ENCODE measurements at regions not wholly inside any gene's neighbourhood (a gene's known extent, or its start where the extent isn't known, plus 50 kb on each side); places are given as distances from the start of the nearest gene placed in this dataset.
A peak's percentile ranks its signal among the peaks of the same experiment; 100 is the strongest.
"Not testable (repeated sequence)": the region's sequence is repeated elsewhere in the genome, so short reads cannot be mapped to it uniquely, and the experiment has no call there.

DNA sequence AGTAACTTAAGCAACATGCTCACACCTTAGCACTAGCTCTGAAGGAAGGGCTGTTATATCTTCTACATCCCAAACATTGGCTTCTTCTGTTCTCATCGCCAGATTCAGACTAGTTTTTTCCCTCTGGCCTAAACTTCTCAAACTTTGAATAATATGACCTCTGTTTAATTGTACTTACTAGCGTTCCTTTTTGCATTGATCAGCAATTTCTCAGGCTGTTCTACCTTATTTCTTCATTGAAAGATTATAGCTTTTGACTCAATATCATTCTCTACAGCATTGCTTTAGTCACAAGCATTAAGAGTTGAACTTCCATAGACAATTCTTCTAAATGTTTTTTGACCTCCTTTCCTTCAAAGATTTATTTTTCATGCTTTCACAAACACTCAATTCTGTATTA is 659.2 kb downstream of the PCDH7 start:
- DNase-seq, result no peak

GRCh38 chr4:31383767-31384166 is 663.6 kb downstream of the PCDH7 start:
- no peak for DNase-seq

DNA sequence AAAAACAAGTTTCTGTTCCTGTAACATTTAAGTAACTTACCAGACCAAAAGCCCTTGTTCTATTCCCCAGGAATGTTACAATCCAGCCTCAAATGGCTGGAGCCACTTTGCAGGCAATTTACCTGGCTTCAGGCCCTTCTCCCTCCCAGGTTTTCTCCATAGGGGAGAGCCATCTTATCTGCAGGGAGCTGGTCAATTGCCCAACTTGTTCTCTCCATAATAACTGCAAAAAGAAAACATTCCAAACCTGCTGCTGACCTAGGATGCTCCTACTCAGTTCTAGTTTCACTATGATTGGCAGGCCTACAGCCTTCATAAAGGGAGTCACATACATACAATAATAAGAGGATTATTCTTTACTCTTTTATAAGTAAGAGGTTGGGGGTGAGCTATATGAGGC is 670.7 kb downstream of the PCDH7 start:
- no peak for DNase-seq

GRCh38 chr4:31391976-31392375 is 671.8 kb downstream of the PCDH7 start:
- no peak for DNase-seq

DNA sequence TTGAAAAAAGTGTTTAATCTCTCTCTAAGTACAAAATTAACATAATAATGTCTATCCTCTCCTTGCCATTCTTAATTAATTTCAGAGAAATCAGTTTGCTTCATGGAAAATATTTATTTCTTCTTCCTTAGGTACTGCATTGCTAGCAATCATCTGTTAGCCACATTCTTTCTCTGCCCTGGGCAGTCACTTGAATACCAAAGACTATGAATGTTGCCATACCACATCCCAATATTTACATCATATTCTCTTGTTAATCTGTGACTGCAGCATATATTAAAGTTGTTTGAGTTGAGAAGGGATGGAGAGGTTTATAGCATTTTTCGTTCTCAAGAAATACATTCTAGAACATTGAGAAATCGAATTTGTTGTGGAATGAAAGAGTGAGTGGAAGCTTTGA is 672.8 kb downstream of the PCDH7 start:
- no peak for DNase-seq

- no peak for DNase-seq
Measured at GRCh38 chr4:31408121-31408520, 688.0 kb downstream of the PCDH7 start.

GRCh38 chr4:31411565-31411964 is 691.4 kb downstream of the PCDH7 start:
- no peak for DNase-seq

GRCh38 chr4:31415629-31416028 is 695.5 kb downstream of the PCDH7 start:
- no peak for DNase-seq

DNA sequence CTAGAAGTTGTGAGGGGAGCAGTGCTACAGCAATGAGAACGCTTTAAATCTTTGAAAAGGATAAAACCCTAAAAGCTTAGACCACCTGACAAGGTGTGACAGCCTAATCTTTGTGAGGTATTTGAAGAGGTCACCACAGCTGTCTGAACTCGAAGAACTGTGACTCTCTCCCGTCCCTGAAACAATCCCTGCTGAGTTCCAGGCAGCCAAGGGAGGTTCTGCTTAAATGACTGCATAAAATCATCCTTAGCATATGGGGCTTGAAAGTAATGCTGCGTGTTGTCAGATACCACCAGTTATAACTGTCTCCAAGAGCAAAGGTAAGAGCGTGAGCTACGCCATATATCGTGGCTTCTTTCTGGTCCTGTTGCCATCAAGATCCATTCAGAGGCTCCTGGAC is 696.3 kb downstream of the PCDH7 start:
- no peak for DNase-seq

GRCh38 chr4:31417040-31417439 is 696.9 kb downstream of the PCDH7 start:
- peak; percentile 11 for DNase-seq

- no peak for DNase-seq
Measured at GRCh38 chr4:31422006-31422405, 701.8 kb downstream of the PCDH7 start.

- DNase-seq, result no peak
Measured at GRCh38 chr4:31427691-31428090, 707.5 kb downstream of the PCDH7 start.

GRCh38 chr4:31442236-31442635 is 722.1 kb downstream of the PCDH7 start:
- DNase-seq, result no peak

DNA sequence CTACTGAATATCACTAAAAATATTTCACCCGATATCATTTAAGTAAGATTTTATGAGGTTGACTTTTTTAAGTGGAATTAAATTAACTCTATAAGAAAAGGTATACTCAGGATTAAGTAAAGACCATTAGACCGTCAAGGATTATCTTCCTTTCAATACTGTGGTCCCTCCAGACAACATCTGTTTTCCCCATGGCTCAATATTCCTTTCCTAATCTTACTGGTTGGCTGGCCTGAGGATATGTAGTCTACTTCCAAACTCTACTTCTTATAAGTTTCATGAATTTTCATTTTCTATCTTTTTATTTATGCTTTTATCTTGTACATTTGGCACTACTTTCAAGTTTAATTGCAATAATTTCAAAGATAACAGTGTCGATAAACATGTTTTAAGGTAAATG is 725.4 kb downstream of the PCDH7 start:
- no peak for DNase-seq

GRCh38 chr4:31455612-31456011 is 735.4 kb downstream of the PCDH7 start:
- DNase-seq, result no peak

DNA sequence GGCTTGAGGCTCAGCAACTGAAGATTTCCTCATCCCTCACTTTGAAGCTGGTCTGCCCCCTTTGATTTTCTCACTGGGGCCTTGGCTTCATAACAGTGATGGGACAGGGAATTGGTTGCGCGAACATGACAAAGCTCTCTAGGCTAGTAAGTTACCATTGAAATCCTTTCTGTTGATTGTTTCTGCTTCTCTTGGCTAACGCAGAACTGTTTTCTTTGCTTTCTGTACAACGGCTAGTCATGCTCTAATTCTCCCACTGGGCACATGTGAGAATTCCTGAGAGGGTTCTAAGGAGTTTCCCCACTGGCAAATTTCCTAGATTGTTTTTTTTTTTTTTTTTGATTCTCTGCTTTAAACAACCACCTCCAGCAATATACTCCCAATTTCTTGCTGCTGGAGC is 738.6 kb downstream of the PCDH7 start:
- DNase-seq, result no peak

DNA sequence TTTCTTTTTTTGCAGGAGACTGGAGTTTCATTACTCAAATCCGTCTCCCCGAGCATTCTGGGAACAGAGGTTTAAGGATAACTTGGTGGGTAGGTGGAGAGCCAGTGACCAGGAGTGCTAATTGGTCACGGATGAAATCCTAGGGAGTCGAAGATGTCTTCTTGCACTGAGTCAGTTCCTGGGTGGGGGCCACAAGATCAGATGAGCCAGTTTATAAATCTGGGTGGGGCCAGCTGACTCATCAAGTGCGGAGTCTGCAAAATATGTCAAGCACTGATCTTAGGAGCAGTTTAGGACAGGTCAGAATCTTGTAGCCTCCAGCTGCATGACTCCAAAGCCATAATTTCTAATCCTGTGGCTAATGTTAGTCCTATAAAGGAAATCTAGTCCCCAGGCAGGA is 741.3 kb downstream of the PCDH7 start:
- no peak for DNase-seq

DNA sequence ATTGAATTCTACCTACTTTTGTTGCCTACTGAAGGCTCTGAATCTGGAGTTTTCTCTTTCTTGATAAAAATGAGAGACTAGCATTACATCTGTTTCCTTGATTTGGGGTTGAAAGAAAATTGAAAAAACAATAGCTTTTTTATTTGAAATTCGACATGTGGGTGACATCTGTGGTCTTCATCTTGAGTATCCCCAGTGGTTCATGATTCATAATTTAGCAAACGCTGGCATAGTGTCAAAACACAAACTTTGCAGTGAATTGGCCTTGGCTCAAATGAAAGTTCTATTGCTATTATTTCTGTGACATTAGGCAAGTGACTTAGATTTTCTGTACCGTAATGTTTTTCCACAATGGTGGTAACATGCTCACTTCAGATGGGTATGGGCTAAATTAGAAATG is 747.6 kb downstream of the PCDH7 start:
- DNase-seq, result no peak

DNA sequence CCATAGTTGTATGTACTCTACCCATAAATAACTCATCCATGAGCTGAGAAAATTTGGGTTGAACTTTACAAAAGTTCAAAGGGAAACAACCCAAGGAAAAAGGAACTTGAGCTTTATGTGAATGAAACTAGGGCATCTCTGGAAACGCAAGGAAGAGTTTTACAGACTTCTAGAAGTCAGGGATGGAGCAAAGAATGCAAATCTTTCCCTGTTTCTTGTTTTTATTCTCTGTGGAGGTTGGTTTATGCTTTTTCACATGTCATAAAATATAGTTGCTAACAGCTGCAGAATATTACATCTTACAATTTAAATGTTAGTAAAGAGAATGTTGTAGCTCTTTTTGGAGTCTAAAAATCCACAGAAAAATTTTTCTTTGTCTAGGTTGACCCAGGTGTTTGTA is 754.1 kb downstream of the PCDH7 start:
- peak; percentile 6 for DNase-seq

DNA sequence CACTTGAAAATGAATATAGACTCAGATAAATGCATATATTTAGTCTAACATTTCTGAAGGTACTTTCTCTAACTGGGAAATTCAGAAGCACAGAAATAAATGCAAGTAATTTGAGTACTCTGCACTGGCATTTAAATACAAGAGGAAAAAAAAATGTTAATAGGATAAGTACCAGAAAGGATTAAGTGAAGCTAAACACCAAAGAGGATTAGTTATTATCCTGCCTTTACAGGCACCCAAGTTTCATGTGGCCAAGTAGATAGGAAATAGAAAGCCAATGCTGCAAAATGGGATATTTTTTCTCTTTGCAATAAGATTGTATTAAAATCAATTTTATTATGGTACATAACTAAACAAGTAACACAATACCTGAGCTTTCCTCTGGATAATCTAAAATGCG is 762.5 kb downstream of the PCDH7 start:
- no peak for DNase-seq

GRCh38 chr4:31499216-31499615 is 779.0 kb downstream of the PCDH7 start:
- not testable (repeated sequence) for DNase-seq

DNA sequence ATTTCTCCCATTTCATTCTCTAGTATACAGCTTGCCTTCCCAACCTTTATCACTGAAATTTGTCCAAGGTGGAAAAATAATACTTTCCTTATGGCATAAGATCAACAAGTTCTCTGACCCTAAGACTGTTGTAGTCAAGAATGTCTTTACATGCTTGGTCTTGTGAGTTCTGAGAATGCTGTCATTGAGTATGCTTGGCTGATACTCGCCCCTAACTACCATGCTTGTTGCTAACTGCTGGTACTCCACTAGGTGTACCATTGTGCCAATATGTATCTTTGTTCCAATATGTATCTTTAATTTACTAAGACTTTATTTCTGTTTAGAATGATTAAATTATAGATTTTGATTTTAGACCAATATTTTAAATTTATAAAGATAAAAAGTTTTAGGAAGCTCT is 796.4 kb downstream of the PCDH7 start:
- DNase-seq, result no peak

- no peak for DNase-seq
Measured at GRCh38 chr4:31518796-31519250, 798.7 kb downstream of the PCDH7 start.

- DNase-seq, result no peak
Measured at GRCh38 chr4:31530555-31530954, 810.4 kb downstream of the PCDH7 start.

GRCh38 chr4:31538877-31539276 is 818.7 kb downstream of the PCDH7 start:
- no peak for DNase-seq
